HCT116 (cell line): ENCODE measurements at regions not wholly inside any gene's neighbourhood (a gene's known extent, or its start where the extent isn't known, plus 50 kb on each side); places are given as distances from the start of the nearest gene placed in this dataset.

Experiments
- ATAC-seq: fragments of 200-7000 bp; cut with Tn5 transposase; 2 replicates; pipeline ENCODE4 v1.9.1; 2020; ENCODE audit warnings: mild to moderate bottlenecking, moderate library complexity
- BruUV-seq: library from RNA; stranded (reverse); fragments of 400-500 nt; replicated peaks from 2 replicates; lab custom pipeline; 2021; lab: Mats Ljungman, UMichigan
- CTCF ChIA-PET: fragments of 300-600 bp; sonication (Branson Sonifier 250); formaldehyde crosslinking; loops from one replicate; lab custom pipeline; 2021; ENCODE audit warnings: antibody characterized with exemption; lab: Charles Lee
- POLR2A ChIA-PET: fragments of 300-600, 350-600 bp; sonication (Branson Sonifier 250); formaldehyde crosslinking; loops from one replicate; lab custom pipeline; 2021; ENCODE audit warnings: antibody characterized with exemption; lab: Charles Lee
- RAD21 ChIA-PET, 2 experiments: fragments of 300-600 bp; sonication (Branson Sonifier 250); formaldehyde crosslinking; loops; one replicate each; lab custom pipeline; 2023; ENCODE audit warnings: low total read pairs in 2 of 2; ENCODE audit not compliant: uncharacterized antibody in 2 of 2, unreplicated experiment in 2 of 2, low non-redundant PET in 1 of 2; lab: Charles Lee
- DNase-seq: peaks from one replicate; pipeline ENCODE4 v3.0.0-alpha.2; 2010; ENCODE audit warnings: low read depth, low spot score
- H2AFZ ChIP-seq: fragments of 200-600 bp; shearing (Covaris generic), sonication (generic); 2 replicates; pipeline ENCODE4 v1.6.1; 2017; ENCODE audit warnings: low read depth, mixed run types, mixed read lengths, antibody characterized with exemption, low read length; ENCODE audit not compliant: poor library complexity, severe bottlenecking
- H3K27ac ChIP-seq: 2 replicates; pipeline ENCODE4 v1.5.1; 2012; ENCODE audit warnings: low read depth, low read length
- H3K27me3 ChIP-seq: fragments of 200-600 bp; sonication (generic); 2 replicates; pipeline ENCODE4 v1.6.1; 2016; ENCODE audit warnings: mixed run types, low read length, mixed read lengths; ENCODE audit not compliant: insufficient read depth
- H3K36me3 ChIP-seq, 2 experiments: fragments of 200-500 bp in 1 of 2; fragments of 200-600 bp in 1 of 2; sonication (Bioruptor generic) in 1 of 2; sonication (generic) in 1 of 2; 2 replicates each; pipeline versions ENCODE4 v1.5.1 to v1.6.1; 2014 to 2016; ENCODE audit warnings: low read length in 2 of 2, inconsistent platforms in 1 of 2, mixed read lengths in 1 of 2, mixed run types in 1 of 2; ENCODE audit not compliant: insufficient read depth in 2 of 2, control insufficient read depth in 1 of 2
- H3K4me1 ChIP-seq, 2 experiments: fragments of 200-600 bp in 1 of 2; sonication (generic) in 1 of 2; 2 replicates each; pipeline versions ENCODE4 v1.5.1 to v1.6.1; 2012 to 2017; ENCODE audit warnings: low read length in 2 of 2, inconsistent platforms in 1 of 2, mild to moderate bottlenecking in 1 of 2, mixed read lengths in 1 of 2, mixed run types in 1 of 2, moderate library complexity in 1 of 2; ENCODE audit not compliant: insufficient read depth in 2 of 2, control insufficient read depth in 1 of 2
- H3K4me2 ChIP-seq: fragments of 200-600 bp; sonication (generic); 2 replicates; pipeline ENCODE4 v1.6.1; 2017; ENCODE audit warnings: mixed run types, low read length, mixed read lengths
- H3K4me3 ChIP-seq, 2 experiments: fragments of 200-600 bp in 1 of 2; sonication (generic) in 1 of 2; replicated peaks in 1 of 2; 2 replicates each; pipeline ENCODE4 v1.5.1; 2011 to 2016; ENCODE audit warnings: low read length in 2 of 2, control low read depth in 1 of 2, low read depth in 1 of 2, mild to moderate bottlenecking in 1 of 2, mixed read lengths in 1 of 2, mixed run types in 1 of 2
- H3K79me2 ChIP-seq: fragments of 200-600 bp; sonication (generic); 2 replicates; pipeline ENCODE4 v1.6.1; 2017; ENCODE audit warnings: mild to moderate bottlenecking, mixed run types, low read length, moderate library complexity, mixed read lengths; ENCODE audit not compliant: insufficient read depth
- H3K9ac ChIP-seq: fragments of 200-600 bp; sonication (generic); 2 replicates; pipeline ENCODE4 v1.6.1; 2016; ENCODE audit warnings: low read length, mixed read lengths
- H3K9me2 ChIP-seq: fragments of 200-600 bp; sonication (generic), shearing (Covaris generic); 2 replicates; pipeline ENCODE4 v1.6.1; 2017; ENCODE audit warnings: mixed run types, mild to moderate bottlenecking, moderate library complexity; ENCODE audit not compliant: insufficient read depth
- H3K9me3 ChIP-seq, 2 experiments: fragments of 200-500 bp in 1 of 2; fragments of 200-600 bp in 1 of 2; sonication (Bioruptor generic) in 1 of 2; sonication (generic) in 1 of 2; 2 replicates each; pipeline ENCODE4 v1.6.1; 2014 to 2017; ENCODE audit warnings: low read length in 2 of 2, mixed read lengths in 2 of 2, inconsistent platforms in 1 of 2, low read depth in 1 of 2, mild to moderate bottlenecking in 1 of 2, mixed run types in 1 of 2, moderate library complexity in 1 of 2; ENCODE audit not compliant: control insufficient read depth in 1 of 2, insufficient read depth in 1 of 2
- H4K20me1 ChIP-seq: fragments of 200-600 bp; sonication (generic), shearing (Covaris generic); 2 replicates; pipeline ENCODE4 v1.6.1; 2017; ENCODE audit warnings: mixed run types, mild to moderate bottlenecking, moderate library complexity; ENCODE audit not compliant: insufficient read depth
- EGR1 ChIP-seq: IDR thresholded peaks from 2 replicates; pipeline ENCODE4 v1.6.1; 2012; ENCODE audit warnings: low read depth
- ELF1 ChIP-seq: IDR thresholded peaks from 2 replicates; pipeline ENCODE4 v1.6.1; 2012; ENCODE audit warnings: low read depth, borderline replicate concordance
- EZH2 ChIP-seq: fragments of 200-600 bp; sonication (generic); IDR thresholded peaks from 2 replicates; pipeline ENCODE4 v1.6.1; 2017; ENCODE audit warnings: antibody characterized with exemption, mixed run types
- EZH2phosphoT487 ChIP-seq: fragments of 200-600 bp; IDR thresholded peaks from 2 replicates; pipeline ENCODE4 v1.6.1; 2018; ENCODE audit warnings: antibody characterized with exemption, borderline replicate concordance
- ZNF274 ChIP-seq: fragments of 200-500 bp; sonication (Bioruptor generic); IDR thresholded peaks from 2 replicates; pipeline ENCODE4 v1.6.1; 2014; ENCODE audit warnings: mild to moderate bottlenecking, low read depth, low read length, inconsistent platforms
- intact Hi-C: fragments of 100-400 bp; cut with micrococcal nuclease; formaldehyde crosslinking; loops from 2 replicates; pipeline ENCODE4 v1.10.0; 2022
- TF ChIP-seq, protein P1 (sequence below): IDR thresholded peaks from 2 replicates; pipeline ENCODE4 v1.6.1; 2012
- TF ChIP-seq, protein P2 (sequence below): IDR thresholded peaks from 2 replicates; pipeline ENCODE4 v1.6.1; 2011; ENCODE audit warnings: mild to moderate bottlenecking, low read length, moderate library complexity; ENCODE audit not compliant: insufficient replicate concordance; ENCODE audit errors: extremely low read depth
- TF ChIP-seq, protein P3 (sequence below), 3 experiments: fragments of 200-600 bp in 1 of 3; sonication (generic) in 1 of 3; IDR thresholded peaks in 2 of 3; conservative IDR thresholded peaks in 1 of 3; 2 replicates each; pipeline ENCODE4 v1.5.1; 2012 to 2017; ENCODE audit warnings: low read depth in 2 of 3, low read length in 2 of 3, antibody characterized with exemption in 1 of 3, borderline replicate concordance in 1 of 3, control low read depth in 1 of 3, mild to moderate bottlenecking in 1 of 3, mixed read lengths in 1 of 3, mixed run types in 1 of 3, moderate library complexity in 1 of 3; ENCODE audit not compliant: insufficient read depth in 1 of 3

GRCh38 chr2:138293045-138293444, 208.5 kb upstream of the SPOPL start:
- ChIA-PET CTCF (no interaction called here), RAD21 (no interaction called here), POLR2A (no interaction called here)
- H3K36me3 ChIP-seq = no peaks in the 10 kb centered on the region
- H3K4me1 ChIP-seq = peaks cover 2 to 12% of the 10 kb centered on the region in 2 experiments; a peak in 2 of 4 replicates
- H2AFZ ChIP-seq = no peak overlapping the region
- H3K27me3 ChIP-seq = no peaks in the 10 kb centered on the region
- H3K4me3 ChIP-seq = no peak overlapping the region
- H3K79me2 ChIP-seq = no peaks in the 10 kb centered on the region
- H4K20me1 ChIP-seq = no peaks in the 10 kb centered on the region
- BruUV-seq = no TSS peak
- H3K4me2 ChIP-seq = no peak overlapping the region
- no peak overlapping the region for H3K27ac ChIP-seq
- DNase-seq = no peak
- ATAC-seq = no peak
- H3K9me3 ChIP-seq = no peaks in the 10 kb centered on the region
- intact Hi-C loops = no loop called here
- H3K9ac ChIP-seq = no peak overlapping the region
- TF ChIP-seq, protein P1, sequence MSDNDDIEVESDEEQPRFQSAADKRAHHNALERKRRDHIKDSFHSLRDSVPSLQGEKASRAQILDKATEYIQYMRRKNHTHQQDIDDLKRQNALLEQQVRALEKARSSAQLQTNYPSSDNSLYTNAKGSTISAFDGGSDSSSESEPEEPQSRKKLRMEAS = no peak
- no peak for TF ChIP-seq EZH2
- TF ChIP-seq, protein P2, sequence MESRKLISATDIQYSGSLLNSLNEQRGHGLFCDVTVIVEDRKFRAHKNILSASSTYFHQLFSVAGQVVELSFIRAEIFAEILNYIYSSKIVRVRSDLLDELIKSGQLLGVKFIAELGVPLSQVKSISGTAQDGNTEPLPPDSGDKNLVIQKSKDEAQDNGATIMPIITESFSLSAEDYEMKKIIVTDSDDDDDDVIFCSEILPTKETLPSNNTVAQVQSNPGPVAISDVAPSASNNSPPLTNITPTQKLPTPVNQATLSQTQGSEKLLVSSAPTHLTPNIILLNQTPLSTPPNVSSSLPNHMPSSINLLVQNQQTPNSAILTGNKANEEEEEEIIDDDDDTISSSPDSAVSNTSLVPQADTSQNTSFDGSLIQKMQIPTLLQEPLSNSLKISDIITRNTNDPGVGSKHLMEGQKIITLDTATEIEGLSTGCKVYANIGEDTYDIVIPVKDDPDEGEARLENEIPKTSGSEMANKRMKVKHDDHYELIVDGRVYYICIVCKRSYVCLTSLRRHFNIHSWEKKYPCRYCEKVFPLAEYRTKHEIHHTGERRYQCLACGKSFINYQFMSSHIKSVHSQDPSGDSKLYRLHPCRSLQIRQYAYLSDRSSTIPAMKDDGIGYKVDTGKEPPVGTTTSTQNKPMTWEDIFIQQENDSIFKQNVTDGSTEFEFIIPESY = no peak
- no peaks in the 10 kb centered on the region for H3K9me2 ChIP-seq

GRCh38 chr2:138293549-138293948, 208.0 kb upstream of the SPOPL start:
- Histone ChIP-seq H3K9ac (no peak overlapping the region), H3K4me3 (no peak overlapping the region)
- intact Hi-C loops = no loop called here

More at GRCh38 chr2:138293549-138293948, 208.0 kb upstream of the SPOPL start:
- ChIA-PET RAD21 (no interaction called here), POLR2A (no interaction called here), CTCF (no interaction called here)
- no peaks in the 10 kb centered on the region for H4K20me1 ChIP-seq
- BruUV-seq = no TSS peak
- DNase-seq (no peak), ATAC-seq (no peak)
- no peaks in the 10 kb centered on the region for H3K79me2 ChIP-seq
- H3K4me1 ChIP-seq = peaks cover 2 to 12% of the 10 kb centered on the region in 2 experiments; a peak in 2 of 4 replicates
- H2AFZ ChIP-seq = no peak overlapping the region
- TF ChIP-seq, protein P3, sequence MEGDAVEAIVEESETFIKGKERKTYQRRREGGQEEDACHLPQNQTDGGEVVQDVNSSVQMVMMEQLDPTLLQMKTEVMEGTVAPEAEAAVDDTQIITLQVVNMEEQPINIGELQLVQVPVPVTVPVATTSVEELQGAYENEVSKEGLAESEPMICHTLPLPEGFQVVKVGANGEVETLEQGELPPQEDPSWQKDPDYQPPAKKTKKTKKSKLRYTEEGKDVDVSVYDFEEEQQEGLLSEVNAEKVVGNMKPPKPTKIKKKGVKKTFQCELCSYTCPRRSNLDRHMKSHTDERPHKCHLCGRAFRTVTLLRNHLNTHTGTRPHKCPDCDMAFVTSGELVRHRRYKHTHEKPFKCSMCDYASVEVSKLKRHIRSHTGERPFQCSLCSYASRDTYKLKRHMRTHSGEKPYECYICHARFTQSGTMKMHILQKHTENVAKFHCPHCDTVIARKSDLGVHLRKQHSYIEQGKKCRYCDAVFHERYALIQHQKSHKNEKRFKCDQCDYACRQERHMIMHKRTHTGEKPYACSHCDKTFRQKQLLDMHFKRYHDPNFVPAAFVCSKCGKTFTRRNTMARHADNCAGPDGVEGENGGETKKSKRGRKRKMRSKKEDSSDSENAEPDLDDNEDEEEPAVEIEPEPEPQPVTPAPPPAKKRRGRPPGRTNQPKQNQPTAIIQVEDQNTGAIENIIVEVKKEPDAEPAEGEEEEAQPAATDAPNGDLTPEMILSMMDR (IDR thresholded peaks at IDR 0.05 in 2 of 3, conservative IDR thresholded peaks at IDR 0.05 in 1 of 3; ENCODE audit: borderline replicate concordance in 1 of 3, insufficient read depth in 1 of 3, low read depth in 2 of 3, low read length in 2 of 3) = no peak
- TF ChIP-seq ZNF274 (no peak), EGR1 (no peak), ELF1 (no peak), EZH2phosphoT487 (no peak)
- TF ChIP-seq, protein P2 = no peak
- no peaks in the 10 kb centered on the region for H3K9me2 ChIP-seq
- no peaks in the 10 kb centered on the region for H3K27me3 ChIP-seq
- H3K9me3 ChIP-seq = no peaks in the 10 kb centered on the region
- no peak overlapping the region for H3K4me2 ChIP-seq
- H3K36me3 ChIP-seq = no peaks in the 10 kb centered on the region
- H3K27ac ChIP-seq = no peak overlapping the region
